H1 (cell line): ENCODE measurements at regions not wholly inside any gene's neighbourhood (a gene's known extent, or its start where the extent isn't known, plus 50 kb on each side); places are given as distances from the start of the nearest gene placed in this dataset.

Experiments used
- CTCF ChIA-PET: fragments of 300-600 bp; sonication (Branson Sonifier 250); formaldehyde crosslinking; loops from one replicate; lab custom pipeline; 2021; ENCODE audit not compliant: partially characterized antibody; lab: Charles Lee
- POLR2A ChIA-PET: fragments of 300-600 bp; sonication (Branson Sonifier 250); formaldehyde crosslinking; loops from one replicate; lab custom pipeline; 2021; ENCODE audit warnings: inconsistent platforms; ENCODE audit not compliant: partially characterized antibody; lab: Charles Lee
- DNase-seq, 2 experiments: peaks; one replicate each; pipeline versions ENCODE4 v3.0.0 to v3.0.0-alpha.2; 2010 to 2022; ENCODE audit warnings: low spot score in 2 of 2, low read depth in 1 of 2, mixed read lengths in 1 of 2
- FAIRE-seq: peaks from 2 replicates; lab custom pipeline; 2011; peaks lifted over from hg19 to GRCh38; lab: Jason Lieb, UNC
- H2AFZ ChIP-seq: 2 replicates; pipeline ENCODE4 v1.8.1; 2012; ENCODE audit warnings: low read length, inconsistent platforms
- H2AK5ac ChIP-seq: 2 replicates; pipeline ENCODE4 v1.6.1; 2013; ENCODE audit warnings: low read depth, low read length
- H2BK120ac ChIP-seq: replicated peaks from 2 replicates; pipeline ENCODE3; 2013; ENCODE audit warnings: low read depth, low read length, inconsistent platforms
- H2BK12ac ChIP-seq: 2 replicates; pipeline ENCODE4 v1.6.1; 2013; ENCODE audit warnings: low read depth, low read length
- H2BK15ac ChIP-seq: 2 replicates; pipeline ENCODE4 v1.6.1; 2013; ENCODE audit warnings: low read length
- H2BK20ac ChIP-seq: 2 replicates; pipeline ENCODE4 v1.6.1; 2013; ENCODE audit warnings: low read length
- H2BK5ac ChIP-seq: 2 replicates; pipeline ENCODE4 v1.6.1; 2013; ENCODE audit warnings: low read depth, low read length
- H3K14ac ChIP-seq: 2 replicates; pipeline ENCODE4 v1.6.1; 2013; ENCODE audit warnings: inconsistent platforms; ENCODE audit not compliant: insufficient read length
- H3K18ac ChIP-seq: 2 replicates; pipeline ENCODE4 v1.6.1; 2013; ENCODE audit warnings: low read length; ENCODE audit errors: extremely low read depth
- H3K23ac ChIP-seq: 2 replicates; pipeline ENCODE4 v1.6.1; 2013; ENCODE audit warnings: inconsistent platforms; ENCODE audit not compliant: insufficient read length
- H3K23me2 ChIP-seq: 2 replicates; pipeline ENCODE4 v1.6.1; 2013; ENCODE audit warnings: low read depth, low read length
- H3K27ac ChIP-seq: 2 replicates; pipeline ENCODE4 v1.6.1; 2011; ENCODE audit warnings: low read depth, low read length, inconsistent platforms
- H3K27me3 ChIP-seq, 4 experiments: replicated peaks in 1 of 4; 1 replicate in 1 of 4; 2 replicates in 3 of 4; pipeline versions ENCODE4 v1.6.1 to v1.8.1; 2011 to 2013; ENCODE audit warnings: low read length in 3 of 4, mild to moderate bottlenecking in 3 of 4, inconsistent platforms in 2 of 4, mixed read lengths in 2 of 4, moderate library complexity in 1 of 4; ENCODE audit not compliant: control insufficient read depth in 3 of 4, insufficient read depth in 3 of 4; ENCODE audit errors: extremely low read depth in 1 of 4
- H3K36me3 ChIP-seq, 4 experiments: 2 replicates each; pipeline versions ENCODE4 v1.6.1 to v1.8.1; 2011 to 2013; ENCODE audit warnings: mild to moderate bottlenecking in 4 of 4, low read length in 3 of 4, moderate library complexity in 2 of 4, control low read depth in 1 of 4, inconsistent platforms in 1 of 4; ENCODE audit not compliant: insufficient read depth in 4 of 4, control insufficient read depth in 2 of 4
- H3K4ac ChIP-seq: replicated peaks from 2 replicates; pipeline ENCODE3; 2013; ENCODE audit warnings: low read length, low read depth, mixed read lengths, inconsistent platforms; ENCODE audit not compliant: insufficient read length
- H3K4me1 ChIP-seq, 4 experiments: replicated peaks in 1 of 4; 1 replicate in 1 of 4; 2 replicates in 3 of 4; pipeline versions ENCODE4 v1.6.1 to v1.8.1; 2011 to 2013; ENCODE audit warnings: low read length in 3 of 4, inconsistent platforms in 2 of 4, mixed read lengths in 1 of 4; ENCODE audit not compliant: insufficient read depth in 4 of 4, control insufficient read depth in 3 of 4
- H3K4me2 ChIP-seq, 2 experiments: 2 replicates each; pipeline versions ENCODE4 v1.6.1 to v1.8.1; 2011 to 2013; ENCODE audit warnings: low read depth in 2 of 2, low read length in 2 of 2, control low read depth in 1 of 2, inconsistent platforms in 1 of 2, mild to moderate bottlenecking in 1 of 2; ENCODE audit not compliant: insufficient read depth in 1 of 2
- H3K4me3 ChIP-seq, 4 experiments: fragments of 200-600, 300-600 bp in 1 of 4; sonication (generic), shearing (Covaris generic), sonication (Bioruptor Twin) in 1 of 4; 2 replicates each; pipeline versions ENCODE4 v1.5.1 to v1.8.1; 2011 to 2016; ENCODE audit warnings: low read length in 4 of 4, low read depth in 3 of 4, control low read depth in 2 of 4, inconsistent platforms in 2 of 4, mild to moderate bottlenecking in 2 of 4, mixed read lengths in 1 of 4, moderate library complexity in 1 of 4; ENCODE audit not compliant: insufficient read depth in 2 of 4; ENCODE audit errors: extremely low read depth in 1 of 4
- H3K56ac ChIP-seq: replicated peaks from 2 replicates; pipeline ENCODE3; 2013; ENCODE audit warnings: low read depth, mild to moderate bottlenecking, mixed read lengths, low read length, inconsistent platforms; ENCODE audit not compliant: insufficient read length
- H3K79me1 ChIP-seq: 2 replicates; pipeline ENCODE4 v1.6.1; 2013; ENCODE audit warnings: low read depth, low read length, control low read depth
- H3K79me2 ChIP-seq, 2 experiments: 2 replicates each; pipeline versions ENCODE4 v1.6.1 to v1.8.1; 2012 to 2013; ENCODE audit warnings: low read length in 2 of 2, mild to moderate bottlenecking in 2 of 2, inconsistent platforms in 1 of 2; ENCODE audit not compliant: insufficient read depth in 2 of 2, control insufficient read depth in 1 of 2
- H3K9ac ChIP-seq, 4 experiments: replicated peaks in 1 of 4; 1 replicate in 1 of 4; 2 replicates in 3 of 4; pipeline versions ENCODE4 v1.6.1 to v1.8.1; 2011 to 2013; ENCODE audit warnings: low read depth in 3 of 4, low read length in 3 of 4, control low read depth in 2 of 4, mild to moderate bottlenecking in 2 of 4, moderate library complexity in 2 of 4, inconsistent platforms in 1 of 4; ENCODE audit errors: extremely low read depth in 1 of 4
- H3K9me3 ChIP-seq, 2 experiments: 2 replicates each; pipeline versions ENCODE4 v1.6.1 to v1.8.1; 2012 to 2013; ENCODE audit warnings: mild to moderate bottlenecking in 2 of 2, moderate library complexity in 2 of 2, control low read depth in 1 of 2, inconsistent platforms in 1 of 2, low read depth in 1 of 2, low read length in 1 of 2, mixed read lengths in 1 of 2; ENCODE audit not compliant: insufficient read depth in 2 of 2
- H4K20me1 ChIP-seq, 2 experiments: replicated peaks in 1 of 2; 2 replicates each; pipeline versions ENCODE3 to v1.8.1; 2011 to 2013; ENCODE audit warnings: inconsistent platforms in 2 of 2, low read length in 2 of 2, mild to moderate bottlenecking in 1 of 2; ENCODE audit not compliant: insufficient read depth in 2 of 2, control insufficient read depth in 1 of 2
- H4K5ac ChIP-seq: 2 replicates; pipeline ENCODE4 v1.6.1; 2013; ENCODE audit warnings: low read length, low read depth, mixed read lengths, inconsistent platforms; ENCODE audit not compliant: insufficient read length
- H4K8ac ChIP-seq: 2 replicates; pipeline ENCODE4 v1.8.0; 2013; ENCODE audit warnings: mild to moderate bottlenecking, moderate library complexity, low read length, inconsistent platforms; ENCODE audit not compliant: insufficient read depth; ENCODE audit errors: extremely low read depth
- H4K91ac ChIP-seq: replicated peaks from 2 replicates; pipeline ENCODE3; 2013; ENCODE audit warnings: low read length, mixed read lengths, inconsistent platforms; ENCODE audit not compliant: insufficient read length
- CTCF ChIP-seq, 3 experiments: IDR thresholded peaks; 1 replicate in 2 of 3; 2 replicates in 1 of 3; pipeline versions ENCODE4 v1.5.1 to v1.6.1; 2011; ENCODE audit warnings: low read length in 3 of 3, mild to moderate bottlenecking in 3 of 3, inconsistent platforms in 2 of 3, low read depth in 1 of 3, moderate library complexity in 1 of 3; ENCODE audit not compliant: insufficient read depth in 1 of 3; ENCODE audit errors: control extremely low read depth in 1 of 3
- MAFK ChIP-seq: IDR thresholded peaks from 2 replicates; pipeline ENCODE4 v1.6.1; 2012; ENCODE audit warnings: low read depth, mild to moderate bottlenecking, improper control_type of control experiment, low read length
- PHF8 ChIP-seq: fragments of 200-600 bp; sonication (generic); conservative IDR thresholded peaks from 2 replicates; pipeline ENCODE4 v1.7.1; 2012; ENCODE audit warnings: low read depth, mild to moderate bottlenecking, inconsistent platforms, low read length, moderate library complexity
- RAD21 ChIP-seq, 2 experiments: IDR thresholded peaks in 1 of 2; conservative IDR thresholded peaks in 1 of 2; 2 replicates each; pipeline ENCODE4 v1.6.1; 2011; ENCODE audit warnings: low read depth in 2 of 2, low read length in 2 of 2, improper control_type of control experiment in 1 of 2, inconsistent platforms in 1 of 2, mild to moderate bottlenecking in 1 of 2, moderate library complexity in 1 of 2
- SAP30 ChIP-seq: fragments of 300-600 bp; sonication (generic); IDR thresholded peaks from 2 replicates; pipeline ENCODE4 v1.7.1; 2012; ENCODE audit warnings: low read length, moderate library complexity, mild to moderate bottlenecking, inconsistent platforms; ENCODE audit not compliant: insufficient read depth, insufficient replicate concordance
- SUZ12 ChIP-seq: fragments of 200-600 bp; sonication (generic); IDR thresholded peaks from 2 replicates; pipeline ENCODE4 v1.6.1; 2012; ENCODE audit warnings: mild to moderate bottlenecking, inconsistent platforms, low read length, moderate library complexity, mixed read lengths
- TEAD4 ChIP-seq: IDR thresholded peaks from 2 replicates; pipeline ENCODE4 v1.6.1; 2012; ENCODE audit warnings: low read depth, low read length, inconsistent platforms, mixed read lengths
- WGBS, 2 experiments: shearing (Covaris generic) in 1 of 2; methylation state at CpG; one replicate each; pipeline versions ENCODE4 v1.1.6 to v1.1.7; 2013 to 2015; ENCODE audit warnings: low lambda C conversion rate in 2 of 2, mixed read lengths in 2 of 2, inconsistent platforms in 1 of 2, low coverage in 1 of 2, missing lambda C conversion rate in 1 of 2; ENCODE audit not compliant: insufficient replicate concordance in 2 of 2, insufficient coverage in 1 of 2, insufficient read length in 1 of 2; ENCODE audit errors: extremely low coverage in 1 of 2, missing lambda C conversion rate in 1 of 2; 5-methylcytosine and 5-hydroxymethylcytosine counted together

- H4K91ac ChIP-seq, result no peak overlapping the region
- H3K27ac ChIP-seq, result no peak overlapping the region
- H3K79me1 ChIP-seq, result no peaks in the 10 kb centered on the region
- no peak overlapping the region; the same call in 1 of the 2 replicates for H2BK20ac ChIP-seq
- H3K4me1 ChIP-seq, result peaks cover 0 to 7% (median 0%) of the 10 kb centered on the region in 4 experiments; a peak in 2 of 7 replicates
- TF ChIP-seq CTCF (IDR thresholded peaks at IDR 0.05; ENCODE audit: control extremely low read depth in 1 of 3, insufficient read depth in 1 of 3, low read depth in 1 of 3, low read length in 3 of 3) (no peak), SUZ12 (no peak), PHF8 (no peak), TEAD4 (no peak), SAP30 (no peak), RAD21 (IDR thresholded peaks at IDR 0.05 in 1 of 2, conservative IDR thresholded peaks at IDR 0.05 in 1 of 2; ENCODE audit: low read depth in 2 of 2, low read length in 2 of 2) (no peak), MAFK (no peak)
- H3K56ac ChIP-seq, result no peak overlapping the region
- no peak overlapping the region for H2BK120ac ChIP-seq
- no peak overlapping the region for H2BK12ac ChIP-seq
- H2BK5ac ChIP-seq, result no peak overlapping the region; the same call in 1 of the 2 replicates
- CTCF ChIA-PET, result interaction anchor here (0.6 to 1.8 kb wide), 3 partner anchors 10 to 526 kb away, joined by 3 to 11 read pairs (median 4); no protein-coding TSS in a partner anchor
- no peak overlapping the region for H4K8ac ChIP-seq
- H2AFZ ChIP-seq, result no peak overlapping the region
- DNase-seq, result no peak
- no peak overlapping the region for H3K9ac ChIP-seq
- POLR2A ChIA-PET, result no interaction called here
- H3K4ac ChIP-seq, result no peak overlapping the region
- H2BK15ac ChIP-seq, result no peak overlapping the region
- H3K18ac ChIP-seq, result no peak overlapping the region
- H3K27me3 ChIP-seq, result no peaks in the 10 kb centered on the region; a peak in 1 of 7 replicates
- no peaks in the 10 kb centered on the region for H3K79me2 ChIP-seq
- WGBS, 2 experiments, result 82% methylated on average over 2 of the region's 2 CpGs; no CpG with 5 or more reads in 1 of the 2 experiments
- no peak overlapping the region for H4K5ac ChIP-seq
- H3K36me3 ChIP-seq, result no peaks in the 10 kb centered on the region
- H3K4me2 ChIP-seq, result no peak overlapping the region
- H2AK5ac ChIP-seq, result no peak overlapping the region
- no peak overlapping the region for H3K14ac ChIP-seq
- H4K20me1 ChIP-seq, result peaks cover 0 to 2% of the 10 kb centered on the region in 2 experiments
- peaks cover 5% of the 10 kb centered on the region; the same call in 1 of the 2 replicates for H3K23me2 ChIP-seq
- H3K23ac ChIP-seq, result no peak overlapping the region
- H3K9me3 ChIP-seq, result no peaks in the 10 kb centered on the region
- no peak for FAIRE-seq
- no peak overlapping the region for H3K4me3 ChIP-seq
These were observed 75.4 kb upstream of the LRRC4C start for GRCh38 chr11:41534861-41535260.
